PFSK-1 (cell line): ENCODE measurements at regions not wholly inside any gene's neighbourhood (a gene's known extent, or its start where the extent isn't known, plus 50 kb on each side); places are given as distances from the start of the nearest gene placed in this dataset.

Source experiments
- FOXP2 ChIP-seq: optimal IDR thresholded peaks from 2 replicates; pipeline ENCODE3; 2011; ENCODE audit warnings: borderline replicate concordance, control low read depth, inconsistent platforms; ENCODE audit not compliant: insufficient read depth; ENCODE audit errors: extremely low read length, extremely low read depth
- POLR2AphosphoS5 ChIP-seq: IDR thresholded peaks from 2 replicates; pipeline ENCODE4 v1.6.1; 2012; ENCODE audit warnings: low read depth, mild to moderate bottlenecking, control low read depth, low read length, moderate library complexity
- REST ChIP-seq, 2 experiments: IDR thresholded peaks; 2 replicates each; pipeline versions ENCODE4 v1.6.1 to v1.8.0; 2011 to 2012; ENCODE audit warnings: low read depth in 2 of 2, low read length in 2 of 2, control low read depth in 1 of 2, inconsistent platforms in 1 of 2, mild to moderate bottlenecking in 1 of 2, moderate library complexity in 1 of 2; ENCODE audit not compliant: insufficient read depth in 1 of 2
- SIN3A ChIP-seq: IDR thresholded peaks from 2 replicates; pipeline ENCODE4 v1.6.1; 2012; ENCODE audit warnings: mild to moderate bottlenecking, low read length, moderate library complexity, borderline replicate concordance; ENCODE audit not compliant: insufficient read depth
- TAF1 ChIP-seq: IDR thresholded peaks from 2 replicates; pipeline ENCODE4 v1.6.1; 2012; ENCODE audit warnings: low read length, control low read depth, borderline replicate concordance; ENCODE audit not compliant: insufficient read depth

GRCh38 chr1:182206626-182207239 is 145.2 kb upstream of the ZNF648 start:
- TF ChIP-seq POLR2AphosphoS5 (no peak), SIN3A (no peak), REST (IDR thresholded peaks at IDR 0.05; ENCODE audit: insufficient read depth in 1 of 2, low read depth in 2 of 2, low read length in 2 of 2) (no peak), FOXP2 (no peak), TAF1 (no peak)
